Transverse colon (tissue), 4 donors: ENCODE measurements at regions not wholly inside any gene's neighbourhood (a gene's known extent, or its start where the extent isn't known, plus 50 kb on each side); places are given as distances from the start of the nearest gene placed in this dataset.

Source experiments
- DNase-seq: peaks from one replicate; pipeline ENCODE4 v3.0.0-alpha.2; 2019
- H3K27ac ChIP-seq, 4 donors: fragments of 200-600 bp; sonication (generic); 2 replicates each; pipeline ENCODE4 v1.5.1; 2016 to 2018; ENCODE audit warnings: inconsistent platforms in 4 of 4
- H3K27me3 ChIP-seq: fragments of 200-600 bp; sonication (generic); 2 replicates; pipeline ENCODE4 v1.5.1; 2017; ENCODE audit warnings: inconsistent platforms
- H3K36me3 ChIP-seq, 4 donors: fragments of 200-600 bp; sonication (generic); 2 replicates each; pipeline ENCODE4 v1.5.1; 2017 to 2019; ENCODE audit warnings: inconsistent platforms in 4 of 4
- H3K4me1 ChIP-seq, 4 donors: fragments of 200-600 bp; sonication (generic); 2 replicates each; pipeline ENCODE4 v1.5.1; 2017 to 2020; ENCODE audit warnings: inconsistent platforms in 4 of 4
- H3K4me3 ChIP-seq, 4 donors: fragments of 200-600 bp; sonication (generic); 1 replicate in 1 of 4; 2 replicates in 3 of 4; pipeline versions ENCODE4 v1.5.1 to v1.6.1; 2017 to 2019; ENCODE audit warnings: inconsistent platforms in 4 of 4
- H3K9me3 ChIP-seq, 2 donors: fragments of 200-600 bp; sonication (generic); 2 replicates each; pipeline ENCODE4 v1.5.1; 2017 to 2019; ENCODE audit warnings: inconsistent platforms in 2 of 2
- EP300 ChIP-seq: sonication (generic); formaldehyde crosslinking; IDR thresholded peaks from one replicate; pipeline ENCODE4 v1.6.1; 2017; ENCODE audit warnings: antibody characterized with exemption, low read depth
- POLR2A ChIP-seq: fragments of 450-650 bp; IDR thresholded peaks from one replicate; pipeline ENCODE4 v1.6.1; 2016; ENCODE audit warnings: antibody characterized with exemption, mild to moderate bottlenecking, moderate library complexity
- POLR2AphosphoS5 ChIP-seq, 3 donors: sonication (generic); formaldehyde crosslinking; IDR thresholded peaks; one replicate each; pipeline ENCODE4 v1.6.1; 2016; ENCODE audit warnings: antibody characterized with exemption in 3 of 3
- WGBS, 2 donors: methylation state at CpG; one replicate each; pipeline ENCODE4 v1.1.5; 2018; ENCODE audit warnings: low coverage in 1 of 2; 5-methylcytosine and 5-hydroxymethylcytosine counted together
- in situ Hi-C, 4 donors: fragments of 200-750 bp; cut with MboI; loops; one replicate each; pipeline versions ENCODE4 v1.15.0 to v1.15.1; 2017; ENCODE audit warnings: low sequenced_read_pairs in 3 of 4, low pct_ligation_motif_present in 1 of 4, low pct_unique_long_range_greater_than_20kb in 1 of 4
- intact Hi-C: fragments of 100-400 bp; cut with DNase I; formaldehyde crosslinking; loops from one replicate; pipeline ENCODE4 v1.15.1; 2023; ENCODE audit warnings: low total_unique reads
- TF ChIP-seq, protein P1 (sequence below), 5 experiments: fragments of 200-600 bp in 3 of 5; fragments of 450-650 bp in 2 of 5; sonication (generic) in 3 of 5; IDR thresholded peaks; 1 replicate in 2 of 5; 2 replicates in 3 of 5; pipeline ENCODE4 v1.5.1; 2016 to 2017; ENCODE audit warnings: antibody characterized with exemption in 5 of 5, inconsistent platforms in 3 of 5, mild to moderate bottlenecking in 2 of 5, moderate library complexity in 1 of 5

DNA sequence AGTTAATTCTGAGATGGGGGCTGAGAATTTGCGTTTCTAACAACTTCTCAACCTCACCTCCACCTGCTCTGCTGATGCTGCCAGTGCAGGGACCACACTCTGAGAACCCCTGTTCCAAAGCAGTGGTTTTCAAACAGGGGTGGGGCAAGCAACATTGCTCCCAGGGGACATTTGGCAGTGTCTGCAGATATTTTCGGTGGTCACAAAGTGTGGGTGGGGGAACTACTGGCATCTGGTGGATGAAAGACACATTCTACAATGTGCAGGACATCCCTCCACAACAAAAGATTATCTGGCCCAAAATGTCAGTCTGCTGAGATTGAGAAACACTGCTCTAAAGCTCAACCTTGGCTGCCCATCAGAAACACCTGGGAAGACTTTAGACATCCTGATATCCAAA, 188.7 kb upstream of the SATB2 start:
- no peaks in the 10 kb centered on the region for H3K27me3 ChIP-seq
- in situ Hi-C loops (no loop called here), intact Hi-C loops (no loop called here)
- H3K4me1 ChIP-seq, result no peaks in the 10 kb centered on the region
- H3K4me3 ChIP-seq, result no peak overlapping the region
- no peak for DNase-seq
- H3K36me3 ChIP-seq, result no peaks in the 10 kb centered on the region
- no peaks in the 10 kb centered on the region for H3K9me3 ChIP-seq
- no peak for TF ChIP-seq POLR2A
- TF ChIP-seq, protein P1, sequence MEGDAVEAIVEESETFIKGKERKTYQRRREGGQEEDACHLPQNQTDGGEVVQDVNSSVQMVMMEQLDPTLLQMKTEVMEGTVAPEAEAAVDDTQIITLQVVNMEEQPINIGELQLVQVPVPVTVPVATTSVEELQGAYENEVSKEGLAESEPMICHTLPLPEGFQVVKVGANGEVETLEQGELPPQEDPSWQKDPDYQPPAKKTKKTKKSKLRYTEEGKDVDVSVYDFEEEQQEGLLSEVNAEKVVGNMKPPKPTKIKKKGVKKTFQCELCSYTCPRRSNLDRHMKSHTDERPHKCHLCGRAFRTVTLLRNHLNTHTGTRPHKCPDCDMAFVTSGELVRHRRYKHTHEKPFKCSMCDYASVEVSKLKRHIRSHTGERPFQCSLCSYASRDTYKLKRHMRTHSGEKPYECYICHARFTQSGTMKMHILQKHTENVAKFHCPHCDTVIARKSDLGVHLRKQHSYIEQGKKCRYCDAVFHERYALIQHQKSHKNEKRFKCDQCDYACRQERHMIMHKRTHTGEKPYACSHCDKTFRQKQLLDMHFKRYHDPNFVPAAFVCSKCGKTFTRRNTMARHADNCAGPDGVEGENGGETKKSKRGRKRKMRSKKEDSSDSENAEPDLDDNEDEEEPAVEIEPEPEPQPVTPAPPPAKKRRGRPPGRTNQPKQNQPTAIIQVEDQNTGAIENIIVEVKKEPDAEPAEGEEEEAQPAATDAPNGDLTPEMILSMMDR (IDR thresholded peaks at IDR 0.05), result no peak
- TF ChIP-seq POLR2AphosphoS5 (IDR thresholded peaks at IDR 0.05), result no peak
- TF ChIP-seq EP300, result no peak
- H3K27ac ChIP-seq, result no peak overlapping the region
- 66% methylated on average over 2 of the region's 2 CpGs; no CpG with 5 or more reads in 1 of the 2 donors for WGBS, 2 donors

DNA sequence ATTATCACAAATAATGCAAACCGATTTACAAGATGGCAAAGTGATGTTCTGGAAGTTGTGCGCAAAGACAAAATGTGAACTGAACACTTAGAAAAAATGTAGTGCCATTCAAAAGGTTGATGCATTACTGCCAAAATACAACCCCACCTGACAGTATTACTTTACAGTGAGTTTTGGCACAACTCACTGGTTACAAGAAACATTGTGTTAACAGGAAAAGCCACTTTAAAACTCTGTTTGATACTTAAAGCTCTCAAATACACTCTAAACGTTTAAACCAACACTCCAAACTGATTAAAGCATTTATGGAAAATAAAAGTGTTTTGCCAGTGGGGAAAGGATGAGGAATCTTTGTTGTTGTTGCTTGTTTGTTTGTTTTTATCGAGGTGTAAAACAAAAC, 173.4 kb upstream of the SATB2 start:
- no peak overlapping the region for H3K27ac ChIP-seq
- intact Hi-C loops (no loop called here), in situ Hi-C loops (no loop called here)
- TF ChIP-seq, protein P1 (IDR thresholded peaks at IDR 0.05), result no peak
- TF ChIP-seq EP300, result no peak
- H3K4me1 ChIP-seq, result no peaks in the 10 kb centered on the region
- no peaks in the 10 kb centered on the region for H3K36me3 ChIP-seq
- no peaks in the 10 kb centered on the region for H3K9me3 ChIP-seq
- DNase-seq, result no peak
- H3K27me3 ChIP-seq, result no peaks in the 10 kb centered on the region
- no peak overlapping the region for H3K4me3 ChIP-seq
- 69 to 75% methylated on average over 4 of the region's 4 CpGs for WGBS, 2 donors

DNA sequence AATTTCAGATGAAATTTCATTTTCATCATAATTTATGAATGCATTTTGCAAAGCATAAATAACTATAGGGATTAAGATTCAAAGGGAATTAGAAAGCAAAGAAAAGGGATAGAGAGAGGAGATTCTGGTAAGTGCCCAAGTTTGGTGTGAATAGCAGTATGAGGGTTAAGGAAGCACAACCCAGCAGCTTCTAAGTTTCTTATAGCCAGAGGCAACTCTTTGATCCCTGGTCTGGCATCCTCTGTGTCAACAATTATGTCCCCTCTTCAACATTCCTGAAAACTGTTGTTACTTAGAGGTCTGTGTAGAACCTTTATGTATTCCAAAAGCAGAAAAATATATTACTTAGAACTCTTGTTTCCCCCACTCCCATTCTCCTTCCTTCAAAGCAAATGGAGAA, 171.6 kb upstream of the SATB2 start:
- in situ Hi-C loops, result no loop called here
- H3K27me3 ChIP-seq, result no peaks in the 10 kb centered on the region
- intact Hi-C loops, result no loop called here
- no peaks in the 10 kb centered on the region for H3K9me3 ChIP-seq
- no peaks in the 10 kb centered on the region for H3K4me1 ChIP-seq
- H3K36me3 ChIP-seq, result no peaks in the 10 kb centered on the region
- no peak overlapping the region for H3K27ac ChIP-seq
- TF ChIP-seq, protein P1 (IDR thresholded peaks at IDR 0.05), result no peak
- no peak for TF ChIP-seq POLR2A
- no peak for TF ChIP-seq POLR2AphosphoS5 (IDR thresholded peaks at IDR 0.05)
- TF ChIP-seq EP300, result no peak
- H3K4me3 ChIP-seq, result no peak overlapping the region
- DNase-seq, result no peak

DNA sequence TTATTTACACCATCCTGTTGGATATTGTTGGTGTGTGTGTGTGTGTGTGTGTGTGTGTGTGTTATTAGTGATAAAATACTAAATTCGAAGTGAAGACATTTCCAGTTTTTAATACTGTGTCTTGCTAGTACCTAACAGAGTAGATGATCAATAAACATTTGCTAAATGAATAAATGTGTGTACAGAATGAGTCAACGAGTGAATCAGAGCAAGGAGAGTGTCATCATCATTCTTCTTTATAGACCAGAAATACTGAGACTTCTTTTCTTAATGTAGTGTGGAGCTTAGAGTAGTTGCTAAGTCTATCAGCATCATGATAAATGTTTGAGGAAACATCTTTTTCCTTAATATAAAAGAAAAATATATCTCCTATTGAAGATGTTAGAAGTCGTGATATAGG, 169.7 kb upstream of the SATB2 start:
- TF ChIP-seq, protein P1 (IDR thresholded peaks at IDR 0.05), result no peak
- TF ChIP-seq POLR2AphosphoS5 (IDR thresholded peaks at IDR 0.05), result no peak
- TF ChIP-seq EP300, result no peak
- TF ChIP-seq POLR2A, result no peak
- no peak for DNase-seq
- H3K4me3 ChIP-seq, result no peak overlapping the region
- in situ Hi-C loops, result no loop called here
- 48 to 71% methylated on average over 2 to 3 of the region's 3 CpGs for WGBS, 2 donors
- H3K4me1 ChIP-seq, result no peaks in the 10 kb centered on the region
- H3K36me3 ChIP-seq, result no peaks in the 10 kb centered on the region
- no peak overlapping the region for H3K27ac ChIP-seq
- intact Hi-C loops, result no loop called here
- H3K9me3 ChIP-seq, result no peaks in the 10 kb centered on the region
- no peaks in the 10 kb centered on the region for H3K27me3 ChIP-seq
